SK-N-SH (cell line): ENCODE measurements at regions not wholly inside any gene's neighbourhood (a gene's known extent, or its start where the extent isn't known, plus 50 kb on each side); places are given as distances from the start of the nearest gene placed in this dataset.

Experiments
- CTCF ChIA-PET: fragments of 300-600, 350-600 bp; formaldehyde crosslinking; extraction: SDS; loops from one replicate; lab custom pipeline; 2021; lab: Yijun Ruan, JAX
- POLR2A ChIA-PET: fragments of 350-600 bp; sonication (Branson Sonifier 250); formaldehyde crosslinking; extraction: SDS; loops from one replicate; lab custom pipeline; 2020; ENCODE audit warnings: antibody characterized with exemption, inconsistent platforms; lab: Yijun Ruan, JAX
- DNase-seq: peaks from one replicate; pipeline ENCODE4 v3.0.0; 2012
- H2AFZ ChIP-seq: fragments of 200-600 bp; sonication (generic); 2 replicates; pipeline ENCODE4 v1.8.1; 2016; ENCODE audit warnings: antibody characterized with exemption, mild to moderate bottlenecking, low read depth
- H3F3A ChIP-seq: fragments of 200-600 bp; sonication (generic); replicated peaks from 2 replicates; pipeline ENCODE3; 2016; ENCODE audit warnings: antibody characterized with exemption, mild to moderate bottlenecking; ENCODE audit not compliant: insufficient read depth
- H3K27ac ChIP-seq, 2 experiments: fragments of 200-500 bp in 1 of 2; fragments of 200-600 bp in 1 of 2; sonication (Bioruptor generic) in 1 of 2; sonication (generic), shearing (Covaris generic) in 1 of 2; 2 replicates each; pipeline versions ENCODE4 v1.5.1 to v1.6.1; 2014 to 2016; ENCODE audit warnings: low read depth in 2 of 2, inconsistent platforms in 1 of 2, low read length in 1 of 2, mild to moderate bottlenecking in 1 of 2, mixed read lengths in 1 of 2
- H3K27me3 ChIP-seq: fragments of 200-600 bp; sonication (generic), shearing (Covaris generic); 2 replicates; pipeline ENCODE4 v1.6.1; 2016; ENCODE audit warnings: mixed run types; ENCODE audit not compliant: insufficient read depth
- H3K36me3 ChIP-seq, 2 experiments: fragments of 200-500 bp in 1 of 2; fragments of 200-600 bp in 1 of 2; sonication (Bioruptor generic) in 1 of 2; sonication (generic) in 1 of 2; replicated peaks in 1 of 2; 2 replicates each; pipeline versions ENCODE3 to v1.5.1; 2014 to 2016; ENCODE audit warnings: low read length in 1 of 2, mild to moderate bottlenecking in 1 of 2; ENCODE audit not compliant: insufficient read depth in 2 of 2, control insufficient read depth in 1 of 2
- H3K4me1 ChIP-seq, 2 experiments: fragments of 200-500 bp in 1 of 2; fragments of 200-600 bp in 1 of 2; sonication (Bioruptor generic) in 1 of 2; sonication (generic), shearing (Covaris generic) in 1 of 2; 2 replicates each; pipeline versions ENCODE4 v1.5.1 to v1.6.1; 2014 to 2016; ENCODE audit warnings: low read depth in 1 of 2, low read length in 1 of 2, mixed run types in 1 of 2; ENCODE audit not compliant: insufficient read depth in 2 of 2, control insufficient read depth in 1 of 2
- H3K4me2 ChIP-seq: fragments of 200-600 bp; sonication (generic), shearing (Covaris generic); 2 replicates; pipeline ENCODE4 v1.6.1; 2017; ENCODE audit warnings: mixed run types
- H3K4me3 ChIP-seq, 2 experiments: fragments of 200-500 bp in 1 of 2; fragments of 200-600 bp in 1 of 2; sonication (Bioruptor generic) in 1 of 2; sonication (generic), shearing (Covaris generic) in 1 of 2; 2 replicates each; pipeline versions ENCODE4 v1.5.1 to v1.8.1; 2014 to 2016; ENCODE audit warnings: low read depth in 2 of 2, inconsistent platforms in 1 of 2, low read length in 1 of 2, mild to moderate bottlenecking in 1 of 2, mixed read lengths in 1 of 2, moderate library complexity in 1 of 2
- H3K79me2 ChIP-seq: fragments of 200-600 bp; sonication (generic); 2 replicates; pipeline ENCODE4 v1.8.1; 2017; ENCODE audit warnings: mild to moderate bottlenecking; ENCODE audit not compliant: insufficient read depth
- H3K9ac ChIP-seq: fragments of 200-600 bp; sonication (generic); 2 replicates; pipeline ENCODE4 v1.6.1; 2017; ENCODE audit warnings: mixed run types
- H3K9me2 ChIP-seq: fragments of 200-600 bp; sonication (generic); 2 replicates; pipeline ENCODE4 v1.6.1; 2017; ENCODE audit warnings: mixed run types
- H3K9me3 ChIP-seq: fragments of 200-600 bp; sonication (generic); 2 replicates; pipeline ENCODE4 v1.6.1; 2017; ENCODE audit warnings: mixed run types, mild to moderate bottlenecking, moderate library complexity
- H4K20me1 ChIP-seq: fragments of 200-600 bp; sonication (generic); 2 replicates; pipeline ENCODE4 v1.6.1; 2017; ENCODE audit warnings: mild to moderate bottlenecking, mixed run types; ENCODE audit not compliant: insufficient read depth
- CHD2 ChIP-seq: fragments of 150-350 bp; IDR thresholded peaks from 2 replicates; pipeline ENCODE4 v1.6.1; 2018; ENCODE audit warnings: low read length; ENCODE audit not compliant: partially characterized antibody
- ELF1 ChIP-seq: IDR thresholded peaks from 2 replicates; pipeline ENCODE4 v1.4.0; 2012
- EP300 ChIP-seq, 2 experiments: IDR thresholded peaks; 2 replicates each; pipeline versions ENCODE4 v1.4.0 to v1.6.1; 2012; ENCODE audit warnings: borderline replicate concordance in 1 of 2, low read depth in 1 of 2, low read length in 1 of 2
- FOSL2 ChIP-seq: IDR thresholded peaks from 2 replicates; pipeline ENCODE4 v1.4.0; 2012; ENCODE audit warnings: low read depth, mild to moderate bottlenecking, moderate library complexity, borderline replicate concordance
- FOXJ3 ChIP-seq: sonication (generic); formaldehyde crosslinking; IDR thresholded peaks from 2 replicates; pipeline ENCODE4 v1.5.1; 2020; ENCODE audit warnings: mild to moderate bottlenecking, missing genetic modification reagents
- GABPA ChIP-seq: IDR thresholded peaks from 2 replicates; pipeline ENCODE4 v1.4.0; 2012; ENCODE audit warnings: low read depth, mild to moderate bottlenecking
- GATA2 ChIP-seq: sonication (generic); formaldehyde crosslinking; IDR thresholded peaks from 2 replicates; pipeline ENCODE4 v1.5.0; 2020; ENCODE audit warnings: mild to moderate bottlenecking, missing genetic modification reagents
- NFIC ChIP-seq: IDR thresholded peaks from 2 replicates; pipeline ENCODE4 v1.4.0; 2012; ENCODE audit warnings: borderline replicate concordance
- POLR2AphosphoS5 ChIP-seq: IDR thresholded peaks from 2 replicates; pipeline ENCODE4 v1.6.1; 2012; ENCODE audit warnings: low read depth, low read length
- RFX5 ChIP-seq: IDR thresholded peaks from 2 replicates; pipeline ENCODE4 v1.6.1; 2012; ENCODE audit warnings: mild to moderate bottlenecking, improper control_type of control experiment, low read length
- RXRA ChIP-seq: IDR thresholded peaks from 2 replicates; pipeline ENCODE4 v1.4.0; 2012; ENCODE audit warnings: low read depth, mild to moderate bottlenecking, borderline replicate concordance
- SMC3 ChIP-seq: IDR thresholded peaks from 2 replicates; pipeline ENCODE4 v1.6.1; 2012; ENCODE audit warnings: low read depth, low read length, improper control_type of control experiment
- TAF1 ChIP-seq: IDR thresholded peaks from 2 replicates; pipeline ENCODE4 v1.6.1; 2012; ENCODE audit warnings: low read depth, mild to moderate bottlenecking, low read length, moderate library complexity, borderline replicate concordance
- TCF12 ChIP-seq: IDR thresholded peaks from 2 replicates; pipeline ENCODE4 v1.4.0; 2012
- USF1 ChIP-seq: IDR thresholded peaks from 2 replicates; pipeline ENCODE4 v1.4.0; 2012; ENCODE audit warnings: low read depth, borderline replicate concordance
- YY1 ChIP-seq: IDR thresholded peaks from 2 replicates; pipeline ENCODE4 v1.4.0; 2012; ENCODE audit warnings: low read depth, mild to moderate bottlenecking
- WGBS: methylation state at CpG from one replicate; pipeline ENCODE4 v1.1.6; 2017; ENCODE audit warnings: low lambda C conversion rate; 5-methylcytosine and 5-hydroxymethylcytosine counted together

GRCh38 chr3:24589513-24589851 is 94.8 kb upstream of the THRB start:
- H3K36me3 ChIP-seq = no peaks in the 10 kb centered on the region
- no peak overlapping the region for H3K4me2 ChIP-seq
- H3K9me2 ChIP-seq = no peaks in the 10 kb centered on the region
- no peak overlapping the region for H2AFZ ChIP-seq
- ChIA-PET CTCF (interaction anchor here (0.7 kb wide), 1 partner anchor 1288 kb away, joined by 3 read pairs; no protein-coding TSS in a partner anchor), POLR2A (no interaction called here)
- H3K27ac ChIP-seq = no peak overlapping the region
- no peaks in the 10 kb centered on the region for H3K79me2 ChIP-seq
- no peak overlapping the region for H3K9ac ChIP-seq
- no peak overlapping the region for H3K4me3 ChIP-seq
- H3K4me1 ChIP-seq = no peaks in the 10 kb centered on the region
- H3K27me3 ChIP-seq = no peaks in the 10 kb centered on the region
- TF ChIP-seq GATA2 (CRISPR knock-in tag) (no peak), SMC3 (no peak), FOSL2 (no peak), YY1 (no peak), NFIC (no peak), RXRA (no peak)
- no peaks in the 10 kb centered on the region for H3F3A ChIP-seq
- no peaks in the 10 kb centered on the region for H4K20me1 ChIP-seq
- DNase-seq = no peak
- WGBS = 61% methylated on average over 1 of the region's 1 CpG
- no peaks in the 10 kb centered on the region for H3K9me3 ChIP-seq

GRCh38 chr3:24589931-24590880 is 95.6 kb upstream of the THRB start:
- H4K20me1 ChIP-seq = no peaks in the 10 kb centered on the region
- H3K9ac ChIP-seq = no peak overlapping the region
- WGBS = 42% methylated on average over 3 of the region's 3 CpGs
- H3K27me3 ChIP-seq = no peaks in the 10 kb centered on the region
- no peaks in the 10 kb centered on the region for H3K4me1 ChIP-seq
- H3K9me3 ChIP-seq = no peaks in the 10 kb centered on the region
- ChIA-PET CTCF (interaction anchor here (0.8 to 1.4 kb wide), 2 partner anchors 19 to 93 kb away, joined by 3 read pairs; no protein-coding TSS in a partner anchor), POLR2A (interaction anchor here (0.5 kb wide), 1 partner anchor 14 kb away, joined by 3 read pairs; no protein-coding TSS in a partner anchor)
- H3K36me3 ChIP-seq = no peaks in the 10 kb centered on the region
- no peaks in the 10 kb centered on the region for H3F3A ChIP-seq
- no peak overlapping the region for H2AFZ ChIP-seq
- no peak overlapping the region for H3K27ac ChIP-seq
- no peak for TF ChIP-seq ELF1
- H3K4me3 ChIP-seq = no peak overlapping the region
- no peaks in the 10 kb centered on the region for H3K79me2 ChIP-seq
- H3K4me2 ChIP-seq = no peak overlapping the region
- no peaks in the 10 kb centered on the region for H3K9me2 ChIP-seq
- no peak for DNase-seq

- Histone ChIP-seq H3K27ac (no peak overlapping the region), H3F3A (no peaks in the 10 kb centered on the region), H2AFZ (no peak overlapping the region), H3K9me3 (no peaks in the 10 kb centered on the region), H3K79me2 (no peaks in the 10 kb centered on the region), H3K9me2 (no peaks in the 10 kb centered on the region), H3K4me3 (no peak overlapping the region), H3K9ac (no peak overlapping the region), H4K20me1 (no peaks in the 10 kb centered on the region), H3K27me3 (no peaks in the 10 kb centered on the region), H3K4me1 (no peaks in the 10 kb centered on the region), H3K4me2 (no peak overlapping the region), H3K36me3 (no peaks in the 10 kb centered on the region)
- POLR2A ChIA-PET = interaction anchor here (0.5 kb wide), 1 partner anchor 13 kb away, joined by 3 read pairs; no protein-coding TSS in a partner anchor
- TF ChIP-seq ELF1 (no peak), POLR2AphosphoS5 (no peak), FOSL2 (no peak), GABPA (no peak), TCF12 (no peak), FOXJ3 (CRISPR knock-in tag) (no peak), EP300 (IDR thresholded peaks at IDR 0.05; ENCODE audit: borderline replicate concordance in 1 of 2, low read depth in 1 of 2, low read length in 1 of 2) (no peak), USF1 (no peak), CHD2 (no peak), RFX5 (no peak), RXRA (no peak), TAF1 (no peak)
- DNase-seq = no peak
- CTCF ChIA-PET = interaction anchor here (1.4 to 1.6 kb wide), 2 partner anchors 8 to 18 kb away, joined by 3 to 4 read pairs; no protein-coding TSS in a partner anchor
Observed at GRCh38 chr3:24591191-24591590, 96.5 kb upstream of the THRB start.
